Chondrocyte (in vitro differentiated cells): ENCODE measurements at regions not wholly inside any gene's neighbourhood (a gene's known extent, or its start where the extent isn't known, plus 50 kb on each side); places are given as distances from the start of the nearest gene placed in this dataset.

Experiments used
- DNase-seq: peaks from one replicate; pipeline ENCODE4 v3.0.0; 2021; ENCODE audit warnings: mixed read lengths, low spot score
- H3K27ac Mint-ChIP-seq: one replicate; pipeline ENCODE4 v1.8.0; 2021; ENCODE audit warnings: mild to moderate bottlenecking, moderate library complexity, mixed read lengths; ENCODE audit not compliant: unreplicated experiment
- H3K27me3 Mint-ChIP-seq: 2 replicates; pipeline ENCODE4 v1.8.0; 2021; ENCODE audit warnings: low read depth, mixed read lengths
- H3K36me3 Mint-ChIP-seq: 2 replicates; pipeline ENCODE4 v1.8.0; 2021; ENCODE audit warnings: low read depth, mixed read lengths
- H3K4me1 Mint-ChIP-seq: 2 replicates; pipeline ENCODE4 v1.8.0; 2021; ENCODE audit warnings: low read depth, mild to moderate bottlenecking, mixed read lengths
- H3K4me3 Mint-ChIP-seq: one replicate; pipeline ENCODE4 v1.8.0; 2021; ENCODE audit warnings: mild to moderate bottlenecking, moderate library complexity, mixed read lengths; ENCODE audit not compliant: unreplicated experiment
- H3K9me3 Mint-ChIP-seq: 2 replicates; pipeline ENCODE4 v1.8.0; 2021; ENCODE audit warnings: low read depth, mixed read lengths
- CTCF ChIP-seq: fragments of 200-600 bp; sonication (generic); IDR thresholded peaks from 2 replicates; pipeline ENCODE4 v1.5.0; 2021; ENCODE audit warnings: antibody characterized with exemption, mild to moderate bottlenecking, moderate library complexity

- Mint-ChIP-seq H3K36me3 (no peaks in the 10 kb centered on the region), H3K27me3 (no peaks in the 10 kb centered on the region), H3K4me1 (peaks cover 6% of the 10 kb centered on the region), H3K4me3 (no peak overlapping the region), H3K27ac (no peak overlapping the region), H3K9me3 (no peaks in the 10 kb centered on the region)
- TF ChIP-seq CTCF: no peak
- no peak for DNase-seq
Observed at GRCh38 chr3:41094351-41094750, 105.0 kb upstream of the CTNNB1 start.

- TF ChIP-seq CTCF: no peak
- Mint-ChIP-seq H3K9me3 (no peaks in the 10 kb centered on the region), H3K4me3 (no peak overlapping the region), H3K27ac (no peak overlapping the region), H3K4me1 (peaks cover 5% of the 10 kb centered on the region), H3K27me3 (no peaks in the 10 kb centered on the region), H3K36me3 (no peaks in the 10 kb centered on the region)
- DNase-seq: no peak
Observed at GRCh38 chr3:41095702-41096101, 103.6 kb upstream of the CTNNB1 start.

GRCh38 chr3:41097896-41098496 is 101.3 kb upstream of the CTNNB1 start:
- Mint-ChIP-seq H3K36me3 (no peaks in the 10 kb centered on the region), H3K27me3 (no peaks in the 10 kb centered on the region), H3K4me1 (peaks cover under 1% of the 10 kb centered on the region), H3K9me3 (no peaks in the 10 kb centered on the region), H3K4me3 (no peak overlapping the region), H3K27ac (no peak overlapping the region)
- TF ChIP-seq CTCF: no peak
- no peak for DNase-seq

- peaks cover 6% of the 10 kb centered on the region for H3K27me3 Mint-ChIP-seq
- TF ChIP-seq CTCF: no peak
- H3K27ac Mint-ChIP-seq: no peak overlapping the region
Observed at GRCh38 chr3:41101231-41101630, 98.1 kb upstream of the CTNNB1 start.

GRCh38 chr3:41102053-41102556 is 97.2 kb upstream of the CTNNB1 start:
- H3K27ac Mint-ChIP-seq: no peak overlapping the region
- peaks cover 12% of the 10 kb centered on the region for H3K27me3 Mint-ChIP-seq
- no peaks in the 10 kb centered on the region for H3K9me3 Mint-ChIP-seq

More at GRCh38 chr3:41101231-41101630, 98.1 kb upstream of the CTNNB1 start:
- Mint-ChIP-seq H3K4me3 (no peak overlapping the region), H3K4me1 (no peaks in the 10 kb centered on the region), H3K9me3 (no peaks in the 10 kb centered on the region), H3K36me3 (no peaks in the 10 kb centered on the region)
- DNase-seq: no peak

More at GRCh38 chr3:41102053-41102556, 97.2 kb upstream of the CTNNB1 start:
- H3K4me1 Mint-ChIP-seq: no peaks in the 10 kb centered on the region
- DNase-seq: no peak
- H3K4me3 Mint-ChIP-seq: no peak overlapping the region
- no peak for TF ChIP-seq CTCF
- H3K36me3 Mint-ChIP-seq: no peaks in the 10 kb centered on the region
